ENCODE measurements at regions not wholly inside any gene's neighbourhood (a gene's known extent, or its start where the extent isn't known, plus 50 kb on each side); places are given as distances from the start of the nearest gene placed in this dataset.

DNA sequence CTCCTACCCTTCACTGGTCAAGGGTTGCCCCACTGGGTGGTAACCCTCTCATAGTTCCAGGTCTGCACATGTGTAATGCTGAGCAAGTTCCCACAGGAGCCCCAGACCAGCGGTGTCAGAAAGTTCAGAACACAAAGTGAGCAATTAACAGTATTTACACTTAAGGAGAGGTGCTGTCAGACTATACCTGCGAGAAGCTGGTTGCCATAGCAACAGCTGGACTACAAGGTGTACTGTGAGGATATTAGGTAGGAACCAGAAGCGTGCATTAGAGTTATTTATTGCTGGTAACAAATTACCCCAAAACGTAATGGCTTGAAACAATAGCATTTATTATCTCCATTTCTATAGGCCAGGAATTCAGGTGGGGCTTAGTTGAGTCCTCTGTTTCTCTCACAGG lies 317.0 kb upstream of the RPS23 start:
- no peak for DNase-seq
- intact Hi-C loops (cut with DNase I), result no loop called here
- H3K4me1 ChIP-seq, result no peaks in the 10 kb centered on the region
- TF ChIP-seq, protein P1, sequence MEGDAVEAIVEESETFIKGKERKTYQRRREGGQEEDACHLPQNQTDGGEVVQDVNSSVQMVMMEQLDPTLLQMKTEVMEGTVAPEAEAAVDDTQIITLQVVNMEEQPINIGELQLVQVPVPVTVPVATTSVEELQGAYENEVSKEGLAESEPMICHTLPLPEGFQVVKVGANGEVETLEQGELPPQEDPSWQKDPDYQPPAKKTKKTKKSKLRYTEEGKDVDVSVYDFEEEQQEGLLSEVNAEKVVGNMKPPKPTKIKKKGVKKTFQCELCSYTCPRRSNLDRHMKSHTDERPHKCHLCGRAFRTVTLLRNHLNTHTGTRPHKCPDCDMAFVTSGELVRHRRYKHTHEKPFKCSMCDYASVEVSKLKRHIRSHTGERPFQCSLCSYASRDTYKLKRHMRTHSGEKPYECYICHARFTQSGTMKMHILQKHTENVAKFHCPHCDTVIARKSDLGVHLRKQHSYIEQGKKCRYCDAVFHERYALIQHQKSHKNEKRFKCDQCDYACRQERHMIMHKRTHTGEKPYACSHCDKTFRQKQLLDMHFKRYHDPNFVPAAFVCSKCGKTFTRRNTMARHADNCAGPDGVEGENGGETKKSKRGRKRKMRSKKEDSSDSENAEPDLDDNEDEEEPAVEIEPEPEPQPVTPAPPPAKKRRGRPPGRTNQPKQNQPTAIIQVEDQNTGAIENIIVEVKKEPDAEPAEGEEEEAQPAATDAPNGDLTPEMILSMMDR (IDR thresholded peaks at IDR 0.05), result no peak
- no peak overlapping the region for H3K27ac ChIP-seq
- H3K9me3 ChIP-seq, result no peaks in the 10 kb centered on the region
- WGBS, 3 donors, result 70 to 75% (median 72%) methylated on average over 4 of the region's 4 CpGs
- H3K4me3 ChIP-seq, result no peak overlapping the region
- ATAC-seq, result no peak
- peaks cover 0 to 2% (median 0%) of the 10 kb centered on the region in 3 donors for H3K27me3 ChIP-seq (ENCODE audit: insufficient read depth in 3 of 3, low read length in 2 of 3)
- H3K36me3 ChIP-seq (ENCODE audit: insufficient read depth in 1 of 2, low read depth in 1 of 2), result no peaks in the 10 kb centered on the region

DNA sequence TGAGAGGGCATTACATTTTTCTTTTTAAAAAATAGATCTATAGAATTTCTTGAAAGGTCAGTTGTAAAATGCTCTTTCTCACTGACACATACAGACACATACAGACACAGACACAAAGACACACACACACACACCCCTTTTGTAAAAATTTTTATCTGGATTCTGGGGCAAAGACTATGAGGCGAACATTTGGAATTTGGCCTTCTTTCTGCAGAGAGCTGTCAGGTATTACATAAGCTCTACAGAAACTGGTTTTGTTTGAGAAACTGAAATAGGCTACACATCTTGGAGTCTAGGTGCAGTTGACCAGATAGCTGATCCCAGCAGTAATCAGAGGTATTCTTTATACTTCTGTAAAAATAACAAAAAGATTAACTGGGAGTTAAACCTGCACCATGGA lies 315.9 kb upstream of the RPS23 start:
- Histone ChIP-seq H3K4me3 (no peak overlapping the region), H3K27me3 (ENCODE audit: insufficient read depth in 3 of 3, low read length in 2 of 3) (peaks cover 0 to 2% (median 0%) of the 10 kb centered on the region in 3 donors), H3K4me1 (no peaks in the 10 kb centered on the region), H3K9me3 (no peaks in the 10 kb centered on the region), H3K27ac (no peak overlapping the region), H3K36me3 (ENCODE audit: insufficient read depth in 1 of 2, low read depth in 1 of 2) (no peaks in the 10 kb centered on the region)
- ATAC-seq, result no peak
- intact Hi-C loops (cut with DNase I), result no loop called here
- no peak for DNase-seq
- 60 to 88% (median 77%) methylated on average over 1 of the region's 1 CpG for WGBS, 3 donors
- TF ChIP-seq, protein P1 (IDR thresholded peaks at IDR 0.05), result no peak

DNA sequence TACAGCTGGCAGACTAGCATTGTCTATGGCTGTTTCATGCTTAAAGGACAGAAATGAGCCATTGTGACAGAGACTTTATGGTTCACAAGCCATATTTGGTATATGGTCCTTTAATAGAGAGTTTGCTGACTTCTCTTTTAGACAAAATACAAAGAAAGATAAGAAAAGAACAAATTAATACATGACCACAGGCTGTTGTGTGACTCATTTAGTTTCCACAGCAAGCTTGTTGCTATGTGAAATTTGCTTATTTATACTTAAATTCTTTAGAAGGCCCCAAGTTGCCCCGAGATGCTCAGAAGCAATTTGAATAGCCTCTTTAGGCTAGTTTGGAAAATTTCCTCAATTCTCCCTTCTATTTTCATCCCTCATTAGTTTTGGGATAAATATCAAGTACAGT lies 315.3 kb upstream of the RPS23 start:
- no peaks in the 10 kb centered on the region for H3K36me3 ChIP-seq (ENCODE audit: insufficient read depth in 1 of 2, low read depth in 1 of 2)
- DNase-seq (no peak), ATAC-seq (no peak)
- H3K4me3 ChIP-seq, result no peak overlapping the region
- peaks cover 0 to 2% (median 0%) of the 10 kb centered on the region in 3 donors for H3K27me3 ChIP-seq (ENCODE audit: insufficient read depth in 3 of 3, low read length in 2 of 3)
- H3K4me1 ChIP-seq, result no peaks in the 10 kb centered on the region
- intact Hi-C loops (cut with DNase I), result no loop called here
- WGBS, 3 donors, result 41 to 52% (median 49%) methylated on average over 1 of the region's 1 CpG
- H3K9me3 ChIP-seq, result no peaks in the 10 kb centered on the region
- H3K27ac ChIP-seq, result no peak overlapping the region
- TF ChIP-seq, protein P1 (IDR thresholded peaks at IDR 0.05), result no peak

DNA sequence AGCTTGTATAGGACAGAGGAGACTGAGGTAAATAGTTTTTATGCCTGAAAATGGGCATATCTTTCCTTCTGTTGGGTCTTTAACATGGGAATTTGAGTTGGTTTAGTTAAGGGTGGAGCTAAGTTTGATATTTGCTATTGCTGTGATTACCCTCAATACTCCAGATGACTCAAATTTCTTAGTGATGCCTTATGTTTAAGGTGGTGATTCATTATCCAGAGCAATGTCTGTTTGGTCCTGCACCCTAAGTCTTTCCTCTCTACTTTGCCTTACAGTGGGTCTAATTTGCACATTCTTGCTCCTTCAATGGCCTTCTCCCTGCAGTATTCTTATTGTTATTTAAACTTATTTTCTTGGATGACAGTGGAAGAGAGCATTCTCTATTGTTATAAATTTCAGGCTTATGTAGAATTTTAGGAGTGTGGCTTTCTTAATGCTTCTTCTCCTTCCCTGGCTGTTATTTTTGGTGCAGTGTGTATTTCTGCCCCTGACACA lies 312.9 kb upstream of the RPS23 start:
- TF ChIP-seq, protein P1 (IDR thresholded peaks at IDR 0.05), result no peak
- H3K36me3 ChIP-seq (ENCODE audit: insufficient read depth in 1 of 2, low read depth in 1 of 2), result no peaks in the 10 kb centered on the region
- H3K27me3 ChIP-seq (ENCODE audit: insufficient read depth in 3 of 3, low read length in 2 of 3), result peaks cover 0 to 2% (median 0%) of the 10 kb centered on the region in 3 donors
- no peaks in the 10 kb centered on the region for H3K4me1 ChIP-seq
- no peak overlapping the region for H3K27ac ChIP-seq
- ATAC-seq (no peak), DNase-seq (no peak)
- H3K4me3 ChIP-seq, result no peak overlapping the region
- no peaks in the 10 kb centered on the region for H3K9me3 ChIP-seq
- intact Hi-C loops (cut with DNase I), result no loop called here

DNA sequence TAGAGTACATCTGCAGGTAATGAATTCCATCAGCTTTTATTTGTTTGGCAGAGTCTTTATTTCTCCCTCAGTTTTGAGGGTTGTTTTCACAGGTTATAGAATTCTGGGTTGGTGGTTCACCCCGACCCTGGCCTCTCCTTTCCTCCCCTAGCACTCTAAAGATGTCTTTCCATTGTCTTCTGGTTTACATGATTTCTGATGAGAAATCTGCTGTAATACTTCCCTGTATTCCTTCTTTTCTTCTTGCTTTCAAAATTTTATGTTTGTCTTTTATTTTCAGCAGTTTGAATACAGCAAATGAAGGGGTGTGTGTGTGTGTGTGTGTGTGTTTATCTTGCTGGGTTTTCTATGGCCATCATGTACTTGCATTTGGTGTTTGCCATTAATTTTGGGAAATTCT lies 312.0 kb upstream of the RPS23 start:
- peaks cover 0 to 2% (median 0%) of the 10 kb centered on the region in 3 donors for H3K27me3 ChIP-seq (ENCODE audit: insufficient read depth in 3 of 3, low read length in 2 of 3)
- no peak overlapping the region for H3K27ac ChIP-seq
- intact Hi-C loops (cut with DNase I), result no loop called here
- no peaks in the 10 kb centered on the region for H3K4me1 ChIP-seq
- no peaks in the 10 kb centered on the region for H3K9me3 ChIP-seq
- TF ChIP-seq, protein P1 (IDR thresholded peaks at IDR 0.05), result no peak
- no peak overlapping the region for H3K4me3 ChIP-seq
- H3K36me3 ChIP-seq (ENCODE audit: insufficient read depth in 1 of 2, low read depth in 1 of 2), result no peaks in the 10 kb centered on the region
- ATAC-seq (no peak), DNase-seq (no peak)
- WGBS, 3 donors, result 83 to 96% (median 91%) methylated on average over 1 of the region's 1 CpG

All from psoas muscle (tissue), 7 donors.